ENCODE measurements at regions not wholly inside any gene's neighbourhood (a gene's known extent, or its start where the extent isn't known, plus 50 kb on each side); places are given as distances from the start of the nearest gene placed in this dataset.

- peaks cover 19% of the 10 kb centered on the region for H3K9me3 Mint-ChIP-seq
- no peaks in the 10 kb centered on the region for H3K36me3 Mint-ChIP-seq
- TF ChIP-seq CTCF (IDR thresholded peaks at IDR 0.05; ENCODE audit: unreplicated experiment), result no peak
- H3K4me1 Mint-ChIP-seq, result no peaks in the 10 kb centered on the region
- no peaks in the 10 kb centered on the region for H3K27me3 Mint-ChIP-seq (ENCODE audit: low read depth)
- no peak for DNase-seq (ENCODE audit: low spot score in 2 of 2, unreplicated experiment in 2 of 2)
- H3K4me3 Mint-ChIP-seq, result no peak overlapping the region
- H3K27ac Mint-ChIP-seq, result no peak overlapping the region
Measured at GRCh38 chr16:62586128-62586862, 550.1 kb upstream of the CDH8 start.

DNA sequence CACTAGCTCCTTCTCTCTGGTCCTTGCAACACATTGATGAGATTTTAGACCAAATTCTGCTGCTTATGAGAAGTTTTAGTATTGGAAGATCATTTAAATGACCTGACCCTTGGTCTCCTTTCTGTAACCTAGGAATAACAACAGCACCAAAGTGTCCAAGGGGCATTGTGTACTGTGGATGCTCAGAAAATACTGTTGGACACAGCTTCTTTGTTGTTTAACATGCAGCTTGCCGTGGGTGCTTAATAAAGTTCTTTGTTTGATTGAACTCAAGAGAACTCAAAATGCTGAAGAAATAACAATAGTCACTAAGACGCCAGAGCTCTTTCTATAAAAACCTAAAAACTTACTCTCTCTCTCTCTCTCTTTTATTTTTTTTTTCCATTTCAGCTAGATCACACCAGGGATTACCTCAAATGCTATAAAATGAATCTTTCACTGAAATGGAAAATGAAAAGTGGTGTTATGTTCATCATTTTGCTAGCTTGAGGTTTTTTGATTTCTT lies 548.9 kb upstream of the CDH8 start:
- DNase-seq (ENCODE audit: low spot score in 2 of 2, unreplicated experiment in 2 of 2), result no peak
- peaks cover 19% of the 10 kb centered on the region for H3K9me3 Mint-ChIP-seq
- no peaks in the 10 kb centered on the region for H3K27me3 Mint-ChIP-seq (ENCODE audit: low read depth)
- no peak overlapping the region for H3K4me3 Mint-ChIP-seq
- H3K36me3 Mint-ChIP-seq, result no peaks in the 10 kb centered on the region
- no peak for TF ChIP-seq CTCF (IDR thresholded peaks at IDR 0.05; ENCODE audit: unreplicated experiment)
- no peak overlapping the region for H3K27ac Mint-ChIP-seq
- no peaks in the 10 kb centered on the region for H3K4me1 Mint-ChIP-seq

GRCh38 chr16:62583414-62583813 lies 547.2 kb upstream of the CDH8 start:
- no peak overlapping the region for H3K27ac Mint-ChIP-seq
- no peaks in the 10 kb centered on the region for H3K36me3 Mint-ChIP-seq
- H3K4me1 Mint-ChIP-seq, result no peaks in the 10 kb centered on the region
- no peak for TF ChIP-seq CTCF (IDR thresholded peaks at IDR 0.05; ENCODE audit: unreplicated experiment)
- no peak for DNase-seq (ENCODE audit: low spot score in 2 of 2, unreplicated experiment in 2 of 2)
- no peaks in the 10 kb centered on the region for H3K27me3 Mint-ChIP-seq (ENCODE audit: low read depth)
- no peak overlapping the region for H3K4me3 Mint-ChIP-seq
- H3K9me3 Mint-ChIP-seq, result peaks cover 19% of the 10 kb centered on the region

DNA sequence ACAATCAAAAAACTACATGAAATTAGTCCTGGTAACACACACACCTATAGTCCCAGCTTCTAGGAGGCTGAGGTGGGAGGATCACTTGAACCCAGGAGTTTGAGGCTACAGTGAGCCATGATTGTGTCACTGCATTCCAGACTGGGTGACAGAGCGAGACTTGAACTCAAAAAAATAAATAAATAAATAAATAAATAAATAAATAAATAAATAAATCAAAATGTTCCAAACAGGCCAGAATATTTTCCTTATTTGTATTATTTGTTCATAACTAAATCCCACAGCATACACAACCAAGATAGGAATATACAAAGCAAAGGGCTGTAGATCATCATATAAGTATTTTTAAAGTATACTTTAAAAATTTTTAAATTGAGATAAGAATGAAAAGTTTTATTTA lies 537.2 kb upstream of the CDH8 start:
- H3K27me3 Mint-ChIP-seq (ENCODE audit: low read depth), result no peaks in the 10 kb centered on the region
- no peak overlapping the region for H3K4me3 Mint-ChIP-seq
- H3K27ac Mint-ChIP-seq, result no peak overlapping the region
- no peaks in the 10 kb centered on the region for H3K4me1 Mint-ChIP-seq
- no peaks in the 10 kb centered on the region for H3K9me3 Mint-ChIP-seq
- TF ChIP-seq CTCF (IDR thresholded peaks at IDR 0.05; ENCODE audit: unreplicated experiment), result no peak
- DNase-seq (ENCODE audit: low spot score in 2 of 2, unreplicated experiment in 2 of 2), result no peak
- H3K36me3 Mint-ChIP-seq, result no peaks in the 10 kb centered on the region

GRCh38 chr16:62568926-62569325 lies 532.7 kb upstream of the CDH8 start:
- Mint-ChIP-seq H3K27ac (no peak overlapping the region), H3K27me3 (ENCODE audit: low read depth) (no peaks in the 10 kb centered on the region), H3K4me3 (no peak overlapping the region), H3K36me3 (no peaks in the 10 kb centered on the region), H3K4me1 (no peaks in the 10 kb centered on the region), H3K9me3 (no peaks in the 10 kb centered on the region)
- DNase-seq (ENCODE audit: low spot score in 2 of 2, unreplicated experiment in 2 of 2), result no peak
- no peak for TF ChIP-seq CTCF (IDR thresholded peaks at IDR 0.05; ENCODE audit: unreplicated experiment)

Data from mesothelial cell of epicardium (in vitro differentiated cells).